ENCODE measurements at regions not wholly inside any gene's neighbourhood (a gene's known extent, or its start where the extent isn't known, plus 50 kb on each side); places are given as distances from the start of the nearest gene placed in this dataset.

GRCh38 chr15:95266451-95267061, 1035.2 kb downstream of the MCTP2 start:
- no peaks in the 10 kb centered on the region for H3K27me3 ChIP-seq (ENCODE audit: control insufficient read depth, insufficient read depth, low read length)
- H3K9me3 ChIP-seq (ENCODE audit: control insufficient read depth, low read length), result no peaks in the 10 kb centered on the region
- no peaks in the 10 kb centered on the region for H3K4me1 ChIP-seq (ENCODE audit: control insufficient read depth, insufficient read depth, low read length)
- H3K36me3 ChIP-seq (ENCODE audit: control insufficient read depth, insufficient read depth, low read length), result no peaks in the 10 kb centered on the region
- H3K9ac ChIP-seq (ENCODE audit: low read length), result no peak overlapping the region
- no peak overlapping the region for H3K4me3 ChIP-seq (ENCODE audit: low read length)

GRCh38 chr15:95267481-95267880, 1036.1 kb downstream of the MCTP2 start:
- Histone ChIP-seq H3K9me3 (ENCODE audit: control insufficient read depth, low read length) (no peaks in the 10 kb centered on the region), H3K9ac (ENCODE audit: low read length) (no peak overlapping the region), H3K4me1 (ENCODE audit: control insufficient read depth, insufficient read depth, low read length) (no peaks in the 10 kb centered on the region), H3K4me3 (ENCODE audit: low read length) (no peak overlapping the region), H3K27me3 (ENCODE audit: control insufficient read depth, insufficient read depth, low read length) (no peaks in the 10 kb centered on the region), H3K36me3 (ENCODE audit: control insufficient read depth, insufficient read depth, low read length) (no peaks in the 10 kb centered on the region)

- H3K4me1 ChIP-seq (ENCODE audit: control insufficient read depth, insufficient read depth, low read length), result no peaks in the 10 kb centered on the region
- no peak overlapping the region for H3K4me3 ChIP-seq (ENCODE audit: low read length)
- H3K36me3 ChIP-seq (ENCODE audit: control insufficient read depth, insufficient read depth, low read length), result no peaks in the 10 kb centered on the region
- H3K27me3 ChIP-seq (ENCODE audit: control insufficient read depth, insufficient read depth, low read length), result no peaks in the 10 kb centered on the region
- no peaks in the 10 kb centered on the region for H3K9me3 ChIP-seq (ENCODE audit: control insufficient read depth, low read length)
- no peak overlapping the region for H3K9ac ChIP-seq (ENCODE audit: low read length)
Observed at GRCh38 chr15:95269242-95270183, 1038.2 kb downstream of the MCTP2 start.

GRCh38 chr15:95274101-95274500, 1042.7 kb downstream of the MCTP2 start:
- H3K27me3 ChIP-seq (ENCODE audit: control insufficient read depth, insufficient read depth, low read length), result no peaks in the 10 kb centered on the region
- no peak overlapping the region for H3K4me3 ChIP-seq (ENCODE audit: low read length)
- no peaks in the 10 kb centered on the region for H3K36me3 ChIP-seq (ENCODE audit: control insufficient read depth, insufficient read depth, low read length)
- no peaks in the 10 kb centered on the region for H3K4me1 ChIP-seq (ENCODE audit: control insufficient read depth, insufficient read depth, low read length)
- H3K9me3 ChIP-seq (ENCODE audit: control insufficient read depth, low read length), result no peaks in the 10 kb centered on the region
- no peak overlapping the region for H3K9ac ChIP-seq (ENCODE audit: low read length)

- H3K4me3 ChIP-seq (ENCODE audit: low read length), result no peak overlapping the region
- no peaks in the 10 kb centered on the region for H3K27me3 ChIP-seq (ENCODE audit: control insufficient read depth, insufficient read depth, low read length)
- H3K4me1 ChIP-seq (ENCODE audit: control insufficient read depth, insufficient read depth, low read length), result no peaks in the 10 kb centered on the region
- no peaks in the 10 kb centered on the region for H3K36me3 ChIP-seq (ENCODE audit: control insufficient read depth, insufficient read depth, low read length)
- no peak overlapping the region for H3K9ac ChIP-seq (ENCODE audit: low read length)
- H3K9me3 ChIP-seq (ENCODE audit: control insufficient read depth, low read length), result no peaks in the 10 kb centered on the region
Observed at GRCh38 chr15:95277266-95277665, 1045.9 kb downstream of the MCTP2 start.

GRCh38 chr15:95278532-95279245, 1047.3 kb downstream of the MCTP2 start:
- no peaks in the 10 kb centered on the region for H3K36me3 ChIP-seq (ENCODE audit: control insufficient read depth, insufficient read depth, low read length)

GRCh38 chr15:95279277-95280019, 1048.1 kb downstream of the MCTP2 start:
- Histone ChIP-seq H3K4me1 (ENCODE audit: control insufficient read depth, insufficient read depth, low read length) (no peaks in the 10 kb centered on the region), H3K9ac (ENCODE audit: low read length) (no peak overlapping the region), H3K36me3 (ENCODE audit: control insufficient read depth, insufficient read depth, low read length) (no peaks in the 10 kb centered on the region), H3K9me3 (ENCODE audit: control insufficient read depth, low read length) (no peaks in the 10 kb centered on the region), H3K4me3 (ENCODE audit: low read length) (no peak overlapping the region), H3K27me3 (ENCODE audit: control insufficient read depth, insufficient read depth, low read length) (no peaks in the 10 kb centered on the region)

More at GRCh38 chr15:95278532-95279245, 1047.3 kb downstream of the MCTP2 start:
- H3K4me1 ChIP-seq (ENCODE audit: control insufficient read depth, insufficient read depth, low read length), result no peaks in the 10 kb centered on the region
- H3K9me3 ChIP-seq (ENCODE audit: control insufficient read depth, low read length), result no peaks in the 10 kb centered on the region
- no peaks in the 10 kb centered on the region for H3K27me3 ChIP-seq (ENCODE audit: control insufficient read depth, insufficient read depth, low read length)
- H3K4me3 ChIP-seq (ENCODE audit: low read length), result no peak overlapping the region
- no peak overlapping the region for H3K9ac ChIP-seq (ENCODE audit: low read length)

- Histone ChIP-seq H3K27me3 (ENCODE audit: control insufficient read depth, insufficient read depth, low read length) (no peaks in the 10 kb centered on the region), H3K4me3 (ENCODE audit: low read length) (no peak overlapping the region), H3K36me3 (ENCODE audit: control insufficient read depth, insufficient read depth, low read length) (no peaks in the 10 kb centered on the region), H3K4me1 (ENCODE audit: control insufficient read depth, insufficient read depth, low read length) (no peaks in the 10 kb centered on the region), H3K9ac (ENCODE audit: low read length) (no peak overlapping the region), H3K9me3 (ENCODE audit: control insufficient read depth, low read length) (no peaks in the 10 kb centered on the region)
Observed at GRCh38 chr15:95280711-95281110, 1049.3 kb downstream of the MCTP2 start.

- H3K4me1 ChIP-seq (ENCODE audit: control insufficient read depth, insufficient read depth, low read length), result no peaks in the 10 kb centered on the region
- no peak overlapping the region for H3K9ac ChIP-seq (ENCODE audit: low read length)
- no peaks in the 10 kb centered on the region for H3K9me3 ChIP-seq (ENCODE audit: control insufficient read depth, low read length)
- H3K27me3 ChIP-seq (ENCODE audit: control insufficient read depth, insufficient read depth, low read length), result no peaks in the 10 kb centered on the region
- no peaks in the 10 kb centered on the region for H3K36me3 ChIP-seq (ENCODE audit: control insufficient read depth, insufficient read depth, low read length)
- H3K4me3 ChIP-seq (ENCODE audit: low read length), result no peak overlapping the region
Observed at GRCh38 chr15:95281470-95281869, 1049.0 kb upstream of the NR2F2 start.

- Histone ChIP-seq H3K9ac (ENCODE audit: low read length) (no peak overlapping the region), H3K4me3 (ENCODE audit: low read length) (no peak overlapping the region), H3K4me1 (ENCODE audit: control insufficient read depth, insufficient read depth, low read length) (no peaks in the 10 kb centered on the region), H3K36me3 (ENCODE audit: control insufficient read depth, insufficient read depth, low read length) (no peaks in the 10 kb centered on the region), H3K27me3 (ENCODE audit: control insufficient read depth, insufficient read depth, low read length) (no peaks in the 10 kb centered on the region), H3K9me3 (ENCODE audit: control insufficient read depth, low read length) (no peaks in the 10 kb centered on the region)
Observed at GRCh38 chr15:95284492-95284891, 1046.0 kb upstream of the NR2F2 start.

- no peaks in the 10 kb centered on the region for H3K4me1 ChIP-seq (ENCODE audit: control insufficient read depth, insufficient read depth, low read length)
- H3K4me3 ChIP-seq (ENCODE audit: low read length), result no peak overlapping the region
- no peaks in the 10 kb centered on the region for H3K9me3 ChIP-seq (ENCODE audit: control insufficient read depth, low read length)
- H3K27me3 ChIP-seq (ENCODE audit: control insufficient read depth, insufficient read depth, low read length), result no peaks in the 10 kb centered on the region
- no peak overlapping the region for H3K9ac ChIP-seq (ENCODE audit: low read length)
- no peaks in the 10 kb centered on the region for H3K36me3 ChIP-seq (ENCODE audit: control insufficient read depth, insufficient read depth, low read length)
Observed at GRCh38 chr15:95284933-95285421, 1045.5 kb upstream of the NR2F2 start.

Data from mucosa of stomach (tissue), 1 donor.